SK-N-SH (cell line): ENCODE measurements at regions not wholly inside any gene's neighbourhood (a gene's known extent, or its start where the extent isn't known, plus 50 kb on each side); places are given as distances from the start of the nearest gene placed in this dataset.

Source experiments
- CTCF ChIA-PET: fragments of 300-600, 350-600 bp; formaldehyde crosslinking; extraction: SDS; loops from one replicate; lab custom pipeline; 2021; lab: Yijun Ruan, JAX
- POLR2A ChIA-PET: fragments of 350-600 bp; sonication (Branson Sonifier 250); formaldehyde crosslinking; extraction: SDS; loops from one replicate; lab custom pipeline; 2020; ENCODE audit warnings: antibody characterized with exemption, inconsistent platforms; lab: Yijun Ruan, JAX
- DNase-seq: peaks from one replicate; pipeline ENCODE4 v3.0.0; 2012
- H2AFZ ChIP-seq: fragments of 200-600 bp; sonication (generic); 2 replicates; pipeline ENCODE4 v1.8.1; 2016; ENCODE audit warnings: antibody characterized with exemption, mild to moderate bottlenecking, low read depth
- H3F3A ChIP-seq: fragments of 200-600 bp; sonication (generic); replicated peaks from 2 replicates; pipeline ENCODE3; 2016; ENCODE audit warnings: antibody characterized with exemption, mild to moderate bottlenecking; ENCODE audit not compliant: insufficient read depth
- H3K27ac ChIP-seq, 2 experiments: fragments of 200-500 bp in 1 of 2; fragments of 200-600 bp in 1 of 2; sonication (Bioruptor generic) in 1 of 2; sonication (generic), shearing (Covaris generic) in 1 of 2; 2 replicates each; pipeline versions ENCODE4 v1.5.1 to v1.6.1; 2014 to 2016; ENCODE audit warnings: low read depth in 2 of 2, inconsistent platforms in 1 of 2, low read length in 1 of 2, mild to moderate bottlenecking in 1 of 2, mixed read lengths in 1 of 2
- H3K27me3 ChIP-seq: fragments of 200-600 bp; sonication (generic), shearing (Covaris generic); 2 replicates; pipeline ENCODE4 v1.6.1; 2016; ENCODE audit warnings: mixed run types; ENCODE audit not compliant: insufficient read depth
- H3K36me3 ChIP-seq, 2 experiments: fragments of 200-500 bp in 1 of 2; fragments of 200-600 bp in 1 of 2; sonication (Bioruptor generic) in 1 of 2; sonication (generic) in 1 of 2; replicated peaks in 1 of 2; 2 replicates each; pipeline versions ENCODE3 to v1.5.1; 2014 to 2016; ENCODE audit warnings: low read length in 1 of 2, mild to moderate bottlenecking in 1 of 2; ENCODE audit not compliant: insufficient read depth in 2 of 2, control insufficient read depth in 1 of 2
- H3K4me1 ChIP-seq, 2 experiments: fragments of 200-500 bp in 1 of 2; fragments of 200-600 bp in 1 of 2; sonication (Bioruptor generic) in 1 of 2; sonication (generic), shearing (Covaris generic) in 1 of 2; 2 replicates each; pipeline versions ENCODE4 v1.5.1 to v1.6.1; 2014 to 2016; ENCODE audit warnings: low read depth in 1 of 2, low read length in 1 of 2, mixed run types in 1 of 2; ENCODE audit not compliant: insufficient read depth in 2 of 2, control insufficient read depth in 1 of 2
- H3K4me2 ChIP-seq: fragments of 200-600 bp; sonication (generic), shearing (Covaris generic); 2 replicates; pipeline ENCODE4 v1.6.1; 2017; ENCODE audit warnings: mixed run types
- H3K4me3 ChIP-seq, 2 experiments: fragments of 200-500 bp in 1 of 2; fragments of 200-600 bp in 1 of 2; sonication (Bioruptor generic) in 1 of 2; sonication (generic), shearing (Covaris generic) in 1 of 2; 2 replicates each; pipeline versions ENCODE4 v1.5.1 to v1.8.1; 2014 to 2016; ENCODE audit warnings: low read depth in 2 of 2, inconsistent platforms in 1 of 2, low read length in 1 of 2, mild to moderate bottlenecking in 1 of 2, mixed read lengths in 1 of 2, moderate library complexity in 1 of 2
- H3K79me2 ChIP-seq: fragments of 200-600 bp; sonication (generic); 2 replicates; pipeline ENCODE4 v1.8.1; 2017; ENCODE audit warnings: mild to moderate bottlenecking; ENCODE audit not compliant: insufficient read depth
- H3K9ac ChIP-seq: fragments of 200-600 bp; sonication (generic); 2 replicates; pipeline ENCODE4 v1.6.1; 2017; ENCODE audit warnings: mixed run types
- H3K9me2 ChIP-seq: fragments of 200-600 bp; sonication (generic); 2 replicates; pipeline ENCODE4 v1.6.1; 2017; ENCODE audit warnings: mixed run types
- H3K9me3 ChIP-seq: fragments of 200-600 bp; sonication (generic); 2 replicates; pipeline ENCODE4 v1.6.1; 2017; ENCODE audit warnings: mixed run types, mild to moderate bottlenecking, moderate library complexity
- H4K20me1 ChIP-seq: fragments of 200-600 bp; sonication (generic); 2 replicates; pipeline ENCODE4 v1.6.1; 2017; ENCODE audit warnings: mild to moderate bottlenecking, mixed run types; ENCODE audit not compliant: insufficient read depth
- ELF1 ChIP-seq: IDR thresholded peaks from 2 replicates; pipeline ENCODE4 v1.4.0; 2012
- EP300 ChIP-seq, 2 experiments: IDR thresholded peaks; 2 replicates each; pipeline versions ENCODE4 v1.4.0 to v1.6.1; 2012; ENCODE audit warnings: borderline replicate concordance in 1 of 2, low read depth in 1 of 2, low read length in 1 of 2
- FOSL2 ChIP-seq: IDR thresholded peaks from 2 replicates; pipeline ENCODE4 v1.4.0; 2012; ENCODE audit warnings: low read depth, mild to moderate bottlenecking, moderate library complexity, borderline replicate concordance
- FOXM1 ChIP-seq: IDR thresholded peaks from 2 replicates; pipeline ENCODE4 v1.4.0; 2012; ENCODE audit warnings: low read depth, mild to moderate bottlenecking
- GABPA ChIP-seq: IDR thresholded peaks from 2 replicates; pipeline ENCODE4 v1.4.0; 2012; ENCODE audit warnings: low read depth, mild to moderate bottlenecking
- GATA2 ChIP-seq: sonication (generic); formaldehyde crosslinking; IDR thresholded peaks from 2 replicates; pipeline ENCODE4 v1.5.0; 2020; ENCODE audit warnings: mild to moderate bottlenecking, missing genetic modification reagents
- POLR2AphosphoS5 ChIP-seq: IDR thresholded peaks from 2 replicates; pipeline ENCODE4 v1.6.1; 2012; ENCODE audit warnings: low read depth, low read length
- RCOR1 ChIP-seq: fragments of 150-350 bp; IDR thresholded peaks from 2 replicates; pipeline ENCODE4 v1.6.1; 2017; ENCODE audit warnings: antibody characterized with exemption, low read length
- WGBS: methylation state at CpG from one replicate; pipeline ENCODE4 v1.1.6; 2017; ENCODE audit warnings: low lambda C conversion rate; 5-methylcytosine and 5-hydroxymethylcytosine counted together
- TF ChIP-seq, protein P1 (sequence below): IDR thresholded peaks from 2 replicates; pipeline ENCODE4; 2012
- TF ChIP-seq, protein P2 (sequence below): fragments of 150-350 bp; IDR thresholded peaks from 2 replicates; pipeline ENCODE4 v1.6.1; 2016; ENCODE audit warnings: mild to moderate bottlenecking, low read depth, low read length
- TF ChIP-seq, protein P3 (sequence below): IDR thresholded peaks from 2 replicates; pipeline ENCODE4 v1.6.1; 2012; ENCODE audit warnings: mild to moderate bottlenecking, low read depth, low read length, moderate library complexity
- TF ChIP-seq, protein P4 (sequence below): IDR thresholded peaks from 2 replicates; pipeline ENCODE4 v1.4.0; 2012; ENCODE audit warnings: low read depth, borderline replicate concordance

DNA sequence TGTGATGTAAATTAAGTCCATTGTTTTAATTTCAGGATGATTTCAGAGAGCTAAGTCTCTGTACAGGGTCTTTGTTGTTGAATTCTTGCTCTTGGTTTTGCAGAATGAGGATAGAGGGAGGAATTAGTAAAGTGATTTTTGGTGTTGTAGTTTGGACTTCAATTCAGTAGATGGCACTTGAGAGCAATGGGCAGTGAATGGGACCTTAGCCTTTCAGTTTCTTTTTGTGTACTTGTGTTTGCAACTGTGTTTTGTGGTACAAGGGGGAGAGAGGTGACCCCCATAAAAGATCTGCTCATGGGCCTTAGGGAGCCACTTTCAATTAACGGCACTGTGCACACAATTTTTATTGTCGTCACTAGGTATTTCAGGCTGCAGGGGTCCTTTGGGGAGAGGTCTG is 340.0 kb downstream of the DCAF12L2 start:
- no peaks in the 10 kb centered on the region for H3K9me3 ChIP-seq
- POLR2A ChIA-PET = no interaction called here
- H3K9ac ChIP-seq = no peak overlapping the region
- no peaks in the 10 kb centered on the region for H3K36me3 ChIP-seq
- no peaks in the 10 kb centered on the region for H4K20me1 ChIP-seq
- no peaks in the 10 kb centered on the region for H3K4me1 ChIP-seq
- H3F3A ChIP-seq = no peaks in the 10 kb centered on the region
- H3K4me2 ChIP-seq = no peak overlapping the region
- TF ChIP-seq POLR2AphosphoS5 = no peak
- TF ChIP-seq, all 33 proteins: peak for 0
- H3K9me2 ChIP-seq = no peaks in the 10 kb centered on the region
- no peak overlapping the region for H2AFZ ChIP-seq
- no peak overlapping the region for H3K4me3 ChIP-seq
- no peaks in the 10 kb centered on the region for H3K27me3 ChIP-seq
- 6% methylated on average over 2 of the region's 2 CpGs for WGBS
- no peak for DNase-seq
- H3K27ac ChIP-seq = no peak overlapping the region
- CTCF ChIA-PET = no interaction called here
- no peaks in the 10 kb centered on the region for H3K79me2 ChIP-seq

DNA sequence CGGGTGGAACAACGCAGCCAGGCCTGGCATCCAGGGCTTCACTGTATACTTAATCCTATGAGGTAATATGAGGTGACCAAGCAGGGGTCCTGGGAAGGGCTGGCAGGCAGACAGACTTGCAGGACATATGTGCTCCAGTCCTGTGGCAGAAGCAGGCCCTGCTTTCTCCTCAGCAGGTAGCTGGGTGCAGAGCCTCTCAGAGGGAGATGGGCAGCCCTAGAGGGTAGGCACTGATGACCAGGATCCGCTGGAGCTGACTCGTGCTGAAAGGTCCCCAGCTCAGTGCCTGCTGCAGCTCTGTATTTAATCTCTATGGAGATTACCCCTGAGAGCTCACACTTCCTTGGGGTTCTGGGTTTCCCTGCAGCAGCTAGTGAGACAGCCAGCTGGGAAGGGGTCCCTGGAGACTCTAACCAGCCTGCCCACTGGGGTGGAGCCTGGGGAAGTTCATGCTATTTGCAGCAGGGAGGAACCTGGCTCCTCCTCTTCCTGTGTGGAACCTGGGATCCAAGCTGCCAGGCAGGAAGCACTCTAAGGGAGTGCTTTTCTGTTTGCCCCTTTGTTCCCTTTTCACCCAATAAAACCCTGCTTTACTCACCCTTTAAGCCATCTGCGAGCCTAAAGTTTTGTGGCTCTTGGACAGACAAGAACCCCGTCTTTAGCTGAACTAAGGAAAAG is 339.2 kb downstream of the DCAF12L2 start:
- no peak for DNase-seq
- H4K20me1 ChIP-seq = no peaks in the 10 kb centered on the region
- H3F3A ChIP-seq = no peaks in the 10 kb centered on the region
- H3K27me3 ChIP-seq = no peaks in the 10 kb centered on the region
- WGBS = 0% methylated on average over 4 of the region's 6 CpGs
- H3K36me3 ChIP-seq = no peaks in the 10 kb centered on the region
- no peaks in the 10 kb centered on the region for H3K9me2 ChIP-seq
- H3K79me2 ChIP-seq = no peaks in the 10 kb centered on the region
- H3K9ac ChIP-seq = no peak overlapping the region
- POLR2A ChIA-PET = no interaction called here
- H3K9me3 ChIP-seq = no peaks in the 10 kb centered on the region
- H2AFZ ChIP-seq = no peak overlapping the region
- no peak overlapping the region for H3K27ac ChIP-seq
- CTCF ChIA-PET = no interaction called here
- no peak for TF ChIP-seq ELF1
- TF ChIP-seq, protein P1, sequence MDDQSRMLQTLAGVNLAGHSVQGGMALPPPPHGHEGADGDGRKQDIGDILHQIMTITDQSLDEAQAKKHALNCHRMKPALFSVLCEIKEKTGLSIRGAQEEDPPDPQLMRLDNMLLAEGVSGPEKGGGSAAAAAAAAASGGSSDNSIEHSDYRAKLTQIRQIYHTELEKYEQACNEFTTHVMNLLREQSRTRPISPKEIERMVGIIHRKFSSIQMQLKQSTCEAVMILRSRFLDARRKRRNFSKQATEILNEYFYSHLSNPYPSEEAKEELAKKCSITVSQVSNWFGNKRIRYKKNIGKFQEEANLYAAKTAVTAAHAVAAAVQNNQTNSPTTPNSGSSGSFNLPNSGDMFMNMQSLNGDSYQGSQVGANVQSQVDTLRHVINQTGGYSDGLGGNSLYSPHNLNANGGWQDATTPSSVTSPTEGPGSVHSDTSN = no peak
- TF ChIP-seq GABPA = no peak
- TF ChIP-seq, protein P2, sequence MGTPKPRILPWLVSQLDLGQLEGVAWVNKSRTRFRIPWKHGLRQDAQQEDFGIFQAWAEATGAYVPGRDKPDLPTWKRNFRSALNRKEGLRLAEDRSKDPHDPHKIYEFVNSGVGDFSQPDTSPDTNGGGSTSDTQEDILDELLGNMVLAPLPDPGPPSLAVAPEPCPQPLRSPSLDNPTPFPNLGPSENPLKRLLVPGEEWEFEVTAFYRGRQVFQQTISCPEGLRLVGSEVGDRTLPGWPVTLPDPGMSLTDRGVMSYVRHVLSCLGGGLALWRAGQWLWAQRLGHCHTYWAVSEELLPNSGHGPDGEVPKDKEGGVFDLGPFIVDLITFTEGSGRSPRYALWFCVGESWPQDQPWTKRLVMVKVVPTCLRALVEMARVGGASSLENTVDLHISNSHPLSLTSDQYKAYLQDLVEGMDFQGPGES = no peak
- no peak for TF ChIP-seq RCOR1
- TF ChIP-seq, protein P3, sequence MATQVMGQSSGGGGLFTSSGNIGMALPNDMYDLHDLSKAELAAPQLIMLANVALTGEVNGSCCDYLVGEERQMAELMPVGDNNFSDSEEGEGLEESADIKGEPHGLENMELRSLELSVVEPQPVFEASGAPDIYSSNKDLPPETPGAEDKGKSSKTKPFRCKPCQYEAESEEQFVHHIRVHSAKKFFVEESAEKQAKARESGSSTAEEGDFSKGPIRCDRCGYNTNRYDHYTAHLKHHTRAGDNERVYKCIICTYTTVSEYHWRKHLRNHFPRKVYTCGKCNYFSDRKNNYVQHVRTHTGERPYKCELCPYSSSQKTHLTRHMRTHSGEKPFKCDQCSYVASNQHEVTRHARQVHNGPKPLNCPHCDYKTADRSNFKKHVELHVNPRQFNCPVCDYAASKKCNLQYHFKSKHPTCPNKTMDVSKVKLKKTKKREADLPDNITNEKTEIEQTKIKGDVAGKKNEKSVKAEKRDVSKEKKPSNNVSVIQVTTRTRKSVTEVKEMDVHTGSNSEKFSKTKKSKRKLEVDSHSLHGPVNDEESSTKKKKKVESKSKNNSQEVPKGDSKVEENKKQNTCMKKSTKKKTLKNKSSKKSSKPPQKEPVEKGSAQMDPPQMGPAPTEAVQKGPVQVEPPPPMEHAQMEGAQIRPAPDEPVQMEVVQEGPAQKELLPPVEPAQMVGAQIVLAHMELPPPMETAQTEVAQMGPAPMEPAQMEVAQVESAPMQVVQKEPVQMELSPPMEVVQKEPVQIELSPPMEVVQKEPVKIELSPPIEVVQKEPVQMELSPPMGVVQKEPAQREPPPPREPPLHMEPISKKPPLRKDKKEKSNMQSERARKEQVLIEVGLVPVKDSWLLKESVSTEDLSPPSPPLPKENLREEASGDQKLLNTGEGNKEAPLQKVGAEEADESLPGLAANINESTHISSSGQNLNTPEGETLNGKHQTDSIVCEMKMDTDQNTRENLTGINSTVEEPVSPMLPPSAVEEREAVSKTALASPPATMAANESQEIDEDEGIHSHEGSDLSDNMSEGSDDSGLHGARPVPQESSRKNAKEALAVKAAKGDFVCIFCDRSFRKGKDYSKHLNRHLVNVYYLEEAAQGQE = no peak
- TF ChIP-seq, protein P4, sequence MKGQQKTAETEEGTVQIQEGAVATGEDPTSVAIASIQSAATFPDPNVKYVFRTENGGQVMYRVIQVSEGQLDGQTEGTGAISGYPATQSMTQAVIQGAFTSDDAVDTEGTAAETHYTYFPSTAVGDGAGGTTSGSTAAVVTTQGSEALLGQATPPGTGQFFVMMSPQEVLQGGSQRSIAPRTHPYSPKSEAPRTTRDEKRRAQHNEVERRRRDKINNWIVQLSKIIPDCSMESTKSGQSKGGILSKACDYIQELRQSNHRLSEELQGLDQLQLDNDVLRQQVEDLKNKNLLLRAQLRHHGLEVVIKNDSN = no peak
- no peak for TF ChIP-seq EP300 (IDR thresholded peaks at IDR 0.05; ENCODE audit: borderline replicate concordance in 1 of 2, low read depth in 1 of 2, low read length in 1 of 2)
- no peak for TF ChIP-seq GATA2 (CRISPR knock-in tag)
- no peak for TF ChIP-seq FOXM1
- TF ChIP-seq FOSL2 = no peak
- no peaks in the 10 kb centered on the region for H3K4me1 ChIP-seq
- no peak overlapping the region for H3K4me3 ChIP-seq
- H3K4me2 ChIP-seq = no peak overlapping the region
